Lower lobe of right lung (tissue), 2 donors: ENCODE measurements at regions not wholly inside any gene's neighbourhood (a gene's known extent, or its start where the extent isn't known, plus 50 kb on each side); places are given as distances from the start of the nearest gene placed in this dataset.
"Not testable (repeated sequence)": the region's sequence is repeated elsewhere in the genome, so short reads cannot be mapped to it uniquely, and the experiment has no call there.

ENCODE experiments used
- ATAC-seq, 2 donors: fragments of 200-7000 bp; cut with Tn5 transposase; one replicate each; pipeline ENCODE4 v1.9.1; 2020 to 2022; ENCODE audit warnings: mild to moderate bottlenecking in 2 of 2, moderate library complexity in 2 of 2
- DNase-seq: peaks from one replicate; pipeline ENCODE4 v3.0.0-alpha.2; 2020
- H3K27ac ChIP-seq: fragments of 200-600 bp; one replicate; pipeline ENCODE4 v1.8.0; 2022
- H3K27me3 ChIP-seq: fragments of 200-600 bp; one replicate; pipeline ENCODE4 v1.8.0; 2022; ENCODE audit warnings: low read depth
- H3K36me3 ChIP-seq: fragments of 200-600 bp; one replicate; pipeline ENCODE4 v1.8.0; 2022; ENCODE audit warnings: mild to moderate bottlenecking
- H3K4me1 ChIP-seq: fragments of 200-600 bp; one replicate; pipeline ENCODE4 v1.8.0; 2022
- H3K4me3 ChIP-seq: fragments of 200-600 bp; one replicate; pipeline ENCODE4 v1.8.0; 2022; ENCODE audit warnings: mild to moderate bottlenecking
- H3K9me3 ChIP-seq: fragments of 200-600 bp; one replicate; pipeline ENCODE4 v1.8.0; 2022
- CTCF ChIP-seq: fragments of 200-600 bp; IDR thresholded peaks from one replicate; pipeline ENCODE4 v1.8.0; 2022; ENCODE audit warnings: antibody characterized with exemption, mild to moderate bottlenecking
- intact Hi-C: fragments of 100-400 bp; cut with DNase I; formaldehyde crosslinking; loops from one replicate; pipeline ENCODE4 v1.11.0; 2022
- donor health status: DM: no; HTN: yes; CAD: no; lungs with severe emphysema.

GRCh38 chr12:113702836-113703235 is 231.2 kb upstream of the LHX5 start:
- Histone ChIP-seq H3K4me3 (no peak overlapping the region), H3K9me3 (no peaks in the 10 kb centered on the region), H3K4me1 (no peaks in the 10 kb centered on the region), H3K36me3 (no peaks in the 10 kb centered on the region), H3K27me3 (peaks cover 34% of the 10 kb centered on the region), H3K27ac (no peak overlapping the region)
- no peak for TF ChIP-seq CTCF
- DNase-seq (no peak), ATAC-seq (no peak)
- intact Hi-C loops = no loop called here

GRCh38 chr12:113702276-113702675 is 230.6 kb upstream of the LHX5 start:
- ATAC-seq = no peak

GRCh38 chr12:113700943-113701342 is 229.3 kb upstream of the LHX5 start:
- Histone ChIP-seq H3K27ac (no peak overlapping the region), H3K27me3 (peaks cover 32% of the 10 kb centered on the region), H3K4me3 (no peak overlapping the region), H3K36me3 (no peaks in the 10 kb centered on the region), H3K4me1 (no peaks in the 10 kb centered on the region), H3K9me3 (no peaks in the 10 kb centered on the region)
- TF ChIP-seq CTCF = no peak
- DNase-seq (no peak), ATAC-seq (no peak)
- intact Hi-C loops = no loop called here

More at GRCh38 chr12:113702276-113702675, 230.6 kb upstream of the LHX5 start:
- Histone ChIP-seq H3K9me3 (no peaks in the 10 kb centered on the region), H3K4me1 (no peaks in the 10 kb centered on the region), H3K36me3 (no peaks in the 10 kb centered on the region), H3K27me3 (peaks cover 34% of the 10 kb centered on the region), H3K4me3 (no peak overlapping the region), H3K27ac (no peak overlapping the region)
- no peak for TF ChIP-seq CTCF
- intact Hi-C loops = no loop called here
- no peak for DNase-seq

GRCh38 chr12:113699984-113700383 is 228.3 kb upstream of the LHX5 start:
- peaks cover 25% of the 10 kb centered on the region for H3K27me3 ChIP-seq
- DNase-seq, H3K27ac ChIP-seq, intact Hi-C loops, H3K9me3 ChIP-seq, H3K36me3 ChIP-seq, H3K4me1 ChIP-seq, ATAC-seq, H3K4me3 ChIP-seq: not testable (repeated sequence)

- Histone ChIP-seq H3K4me1 (no peaks in the 10 kb centered on the region), H3K9me3 (no peaks in the 10 kb centered on the region), H3K36me3 (no peaks in the 10 kb centered on the region), H3K27me3 (peaks cover 21% of the 10 kb centered on the region), H3K4me3 (no peak overlapping the region), H3K27ac (no peak overlapping the region)
- intact Hi-C loops = no loop called here
- no peak for DNase-seq
- ATAC-seq = no peak
- TF ChIP-seq CTCF = no peak
These were observed 226.8 kb upstream of the LHX5 start for GRCh38 chr12:113698510-113698858.

- TF ChIP-seq CTCF = no peak
- no peaks in the 10 kb centered on the region for H3K36me3 ChIP-seq
- H3K4me3 ChIP-seq = no peak overlapping the region
- peaks cover 21% of the 10 kb centered on the region for H3K27me3 ChIP-seq
- intact Hi-C loops = no loop called here
- H3K27ac ChIP-seq = no peak overlapping the region
- no peaks in the 10 kb centered on the region for H3K9me3 ChIP-seq
- ATAC-seq (no peak), DNase-seq (no peak)
- no peaks in the 10 kb centered on the region for H3K4me1 ChIP-seq
These were observed 226.2 kb upstream of the LHX5 start for GRCh38 chr12:113697651-113698509.
